ENCODE measurements at regions not wholly inside any gene's neighbourhood (a gene's known extent, or its start where the extent isn't known, plus 50 kb on each side); places are given as distances from the start of the nearest gene placed in this dataset.

DNA sequence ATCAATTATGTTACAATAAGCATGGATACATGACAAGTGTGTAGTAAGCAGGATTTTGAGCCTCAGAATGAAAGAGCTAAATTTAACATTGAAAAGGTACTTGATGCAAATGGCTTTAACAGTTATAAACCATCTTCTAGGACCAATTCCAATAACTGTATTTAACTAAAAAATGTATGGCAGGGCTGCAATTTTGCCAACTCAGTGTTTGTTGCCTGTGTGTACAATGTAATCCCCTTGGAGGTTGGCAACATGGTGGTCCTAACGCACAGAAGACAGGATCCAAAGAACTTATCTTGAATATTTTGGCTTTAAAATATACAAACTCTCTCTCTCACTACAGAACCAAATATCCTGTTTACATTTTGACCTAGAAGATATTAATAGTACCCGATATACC lies 2314.1 kb downstream of the LRRC4C start:
- H3K4me3 ChIP-seq (ENCODE audit: low read depth, low read length) = no peak overlapping the region
- no peaks in the 10 kb centered on the region for H3K36me3 ChIP-seq (ENCODE audit: insufficient read depth, low read length)
- no peaks in the 10 kb centered on the region for H3K79me2 ChIP-seq (ENCODE audit: control insufficient read depth, insufficient read depth, low read length, unreplicated experiment)
- H2AFZ ChIP-seq (ENCODE audit: low read length, unreplicated experiment) = no peak overlapping the region
- H3K27ac ChIP-seq (ENCODE audit: low read depth, low read length) = no peak overlapping the region
- no peaks in the 10 kb centered on the region for H3K27me3 ChIP-seq (ENCODE audit: insufficient read depth, low read length)
- no peaks in the 10 kb centered on the region for H3K4me1 ChIP-seq (ENCODE audit: control insufficient read depth, insufficient read depth, low read length, unreplicated experiment)

DNA sequence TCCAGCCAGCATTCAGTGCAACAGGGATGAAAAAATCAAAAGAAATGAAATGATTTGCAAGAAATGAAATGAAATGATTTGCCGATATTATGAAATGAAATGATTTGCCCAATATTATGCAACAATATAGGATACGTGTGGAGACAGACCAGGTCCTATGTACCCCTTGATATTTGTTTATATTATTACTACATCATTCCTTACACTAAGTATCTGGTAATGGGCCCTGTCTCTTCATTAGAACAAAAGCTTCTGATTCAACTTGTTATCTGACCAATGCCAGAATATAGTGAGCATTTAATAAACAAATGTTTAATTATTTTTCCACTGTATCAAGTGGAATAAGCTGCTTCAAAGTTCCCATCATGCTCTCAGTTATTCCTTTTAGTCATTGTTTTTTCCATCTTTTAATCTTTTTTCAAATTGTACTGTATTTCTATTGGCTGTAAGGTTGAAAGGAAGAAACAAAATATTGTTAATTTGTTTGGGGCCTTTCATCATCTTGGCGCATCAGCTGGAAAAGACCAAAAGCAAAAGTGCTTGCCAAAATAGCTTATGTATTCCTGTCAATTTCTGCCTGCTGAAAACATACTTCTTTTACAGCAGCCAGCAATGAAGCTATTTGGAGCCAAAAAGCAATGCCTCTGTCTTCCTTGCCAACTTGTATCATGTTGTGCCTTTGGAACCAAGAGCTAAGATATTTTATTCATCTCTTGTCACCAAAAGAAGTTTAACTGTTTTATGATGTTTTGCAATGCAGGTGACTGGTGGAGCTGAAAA lies 2314.9 kb downstream of the LRRC4C start:
- Histone ChIP-seq H3K4me1 (ENCODE audit: control insufficient read depth, insufficient read depth, low read length, unreplicated experiment) (no peaks in the 10 kb centered on the region), H3K27me3 (ENCODE audit: insufficient read depth, low read length) (no peaks in the 10 kb centered on the region), H3K27ac (ENCODE audit: low read depth, low read length) (no peak overlapping the region), H2AFZ (ENCODE audit: low read length, unreplicated experiment) (no peak overlapping the region), H3K79me2 (ENCODE audit: control insufficient read depth, insufficient read depth, low read length, unreplicated experiment) (no peaks in the 10 kb centered on the region), H3K4me3 (ENCODE audit: low read depth, low read length) (no peak overlapping the region), H3K36me3 (ENCODE audit: insufficient read depth, low read length) (no peaks in the 10 kb centered on the region)

DNA sequence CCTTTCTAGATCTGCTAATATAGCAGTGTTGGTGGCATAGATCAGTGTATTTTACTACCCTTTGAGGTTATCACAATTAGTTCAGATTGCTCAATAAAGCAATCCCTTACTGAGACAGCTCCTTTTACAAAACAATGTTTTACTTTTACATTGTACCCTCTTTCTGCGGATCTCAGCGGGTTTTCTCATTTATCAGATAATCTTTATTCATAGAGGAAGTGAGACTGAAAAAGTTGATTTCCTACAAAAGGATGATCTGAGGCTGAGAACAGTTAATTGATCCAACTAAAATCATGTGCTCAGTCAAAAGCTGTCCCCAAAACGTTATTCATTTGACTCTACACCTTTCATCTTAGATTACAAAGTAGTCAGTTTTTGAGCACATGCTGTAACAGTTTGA lies 2319.9 kb downstream of the LRRC4C start:
- no peak overlapping the region for H2AFZ ChIP-seq (ENCODE audit: low read length, unreplicated experiment)
- no peak overlapping the region for H3K27ac ChIP-seq (ENCODE audit: low read depth, low read length)
- H3K27me3 ChIP-seq (ENCODE audit: insufficient read depth, low read length) = no peaks in the 10 kb centered on the region
- no peaks in the 10 kb centered on the region for H3K36me3 ChIP-seq (ENCODE audit: insufficient read depth, low read length)
- H3K4me1 ChIP-seq (ENCODE audit: control insufficient read depth, insufficient read depth, low read length, unreplicated experiment) = no peaks in the 10 kb centered on the region
- H3K79me2 ChIP-seq (ENCODE audit: control insufficient read depth, insufficient read depth, low read length, unreplicated experiment) = no peaks in the 10 kb centered on the region
- H3K4me3 ChIP-seq (ENCODE audit: low read depth, low read length) = no peak overlapping the region

DNA sequence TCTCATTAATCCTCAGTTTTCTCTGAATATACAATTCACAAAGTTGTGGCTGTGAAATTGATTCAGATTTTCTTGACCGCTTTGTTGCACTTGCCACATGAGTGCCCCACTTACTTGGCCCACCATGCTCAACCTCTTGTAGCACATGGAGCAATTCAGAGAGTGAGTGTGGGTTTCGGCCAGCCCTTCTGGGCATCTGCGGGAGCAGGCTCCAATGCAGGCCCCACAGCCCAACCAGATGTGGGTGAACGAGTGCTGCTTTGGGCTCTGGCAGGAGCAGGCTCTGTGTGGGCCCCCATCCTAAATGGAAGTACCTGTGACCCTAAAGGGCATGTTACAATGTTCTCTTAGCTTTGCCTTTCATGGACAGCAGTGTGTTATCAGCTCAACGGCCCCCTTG lies 2338.6 kb downstream of the LRRC4C start:
- Histone ChIP-seq H3K27ac (ENCODE audit: low read depth, low read length) (no peak overlapping the region), H3K4me3 (ENCODE audit: low read depth, low read length) (no peak overlapping the region), H3K36me3 (ENCODE audit: insufficient read depth, low read length) (no peaks in the 10 kb centered on the region), H2AFZ (ENCODE audit: low read length, unreplicated experiment) (no peak overlapping the region), H3K79me2 (ENCODE audit: control insufficient read depth, insufficient read depth, low read length, unreplicated experiment) (no peaks in the 10 kb centered on the region), H3K4me1 (ENCODE audit: control insufficient read depth, insufficient read depth, low read length, unreplicated experiment) (no peaks in the 10 kb centered on the region), H3K27me3 (ENCODE audit: insufficient read depth, low read length) (no peaks in the 10 kb centered on the region)

DNA sequence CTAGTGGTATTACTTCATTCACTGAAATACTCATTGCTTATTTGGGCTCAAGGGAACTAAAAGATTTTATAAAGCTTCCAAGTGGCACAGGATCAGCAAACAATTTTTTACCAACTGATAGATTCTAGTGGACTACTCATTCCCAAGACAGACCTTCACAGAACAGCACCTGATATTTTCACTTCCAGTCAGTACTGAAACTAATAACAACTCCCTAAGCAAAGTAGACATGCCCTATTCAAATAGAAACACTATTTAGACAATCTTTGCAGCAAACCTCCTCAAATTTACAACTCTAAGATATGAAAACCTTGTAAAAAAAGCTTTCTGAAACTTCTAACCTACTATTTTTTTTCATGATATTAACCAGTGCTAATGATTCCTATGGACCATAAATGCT lies 2345.8 kb downstream of the LRRC4C start:
- no peak overlapping the region for H3K4me3 ChIP-seq (ENCODE audit: low read depth, low read length)
- no peaks in the 10 kb centered on the region for H3K27me3 ChIP-seq (ENCODE audit: insufficient read depth, low read length)
- no peaks in the 10 kb centered on the region for H3K4me1 ChIP-seq (ENCODE audit: control insufficient read depth, insufficient read depth, low read length, unreplicated experiment)
- H3K27ac ChIP-seq (ENCODE audit: low read depth, low read length) = no peak overlapping the region
- H3K79me2 ChIP-seq (ENCODE audit: control insufficient read depth, insufficient read depth, low read length, unreplicated experiment) = no peaks in the 10 kb centered on the region
- H3K36me3 ChIP-seq (ENCODE audit: insufficient read depth, low read length) = no peaks in the 10 kb centered on the region
- H2AFZ ChIP-seq (ENCODE audit: low read length, unreplicated experiment) = no peak overlapping the region

DNA sequence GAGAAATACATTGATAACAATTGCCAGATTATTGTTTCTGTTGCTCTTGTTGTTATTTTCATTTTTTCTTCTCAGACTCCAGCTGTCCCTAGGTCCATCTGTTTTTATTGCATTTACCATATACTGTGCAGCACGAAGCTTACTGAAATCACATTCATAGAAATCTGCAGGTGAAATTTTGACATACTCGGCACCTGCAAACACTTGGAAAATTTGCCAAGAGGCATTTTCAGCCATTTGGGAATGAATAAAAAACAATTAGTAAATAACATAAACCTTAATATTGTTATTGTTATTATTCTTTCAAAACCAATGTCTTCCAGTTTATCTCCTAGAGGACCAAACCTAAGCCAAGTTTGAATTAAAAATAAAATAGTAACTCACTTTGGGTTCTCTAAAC lies 2357.2 kb downstream of the LRRC4C start:
- Histone ChIP-seq H3K4me3 (ENCODE audit: low read depth, low read length) (no peak overlapping the region), H3K79me2 (ENCODE audit: control insufficient read depth, insufficient read depth, low read length, unreplicated experiment) (no peaks in the 10 kb centered on the region), H2AFZ (ENCODE audit: low read length, unreplicated experiment) (no peak overlapping the region), H3K36me3 (ENCODE audit: insufficient read depth, low read length) (no peaks in the 10 kb centered on the region), H3K4me1 (ENCODE audit: control insufficient read depth, insufficient read depth, low read length, unreplicated experiment) (no peaks in the 10 kb centered on the region), H3K27me3 (ENCODE audit: insufficient read depth, low read length) (no peaks in the 10 kb centered on the region), H3K27ac (ENCODE audit: low read depth, low read length) (no peak overlapping the region)

DNA sequence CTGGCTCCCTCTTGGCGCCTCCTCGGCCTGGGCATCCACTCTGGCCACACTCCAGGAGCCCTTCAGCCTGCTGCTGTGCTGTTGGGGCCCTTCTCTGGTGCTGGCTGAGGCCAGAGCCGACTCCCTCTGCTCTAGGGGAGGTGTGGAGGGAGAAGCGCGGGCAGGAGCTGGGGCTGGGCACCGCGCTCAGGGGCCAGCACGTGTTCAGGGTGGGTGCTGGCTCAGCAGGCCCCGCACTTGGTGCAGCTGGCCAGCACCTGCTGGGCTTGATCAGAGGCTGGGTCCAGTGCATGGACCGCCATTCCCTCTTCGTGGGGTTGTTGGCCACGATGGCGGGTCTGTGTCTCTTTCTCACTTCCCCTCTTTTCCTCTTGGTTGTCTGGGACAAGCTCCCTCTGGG lies 2381.0 kb downstream of the LRRC4C start:
- Histone ChIP-seq H3K27me3 (ENCODE audit: insufficient read depth, low read length) (no peaks in the 10 kb centered on the region), H3K36me3 (ENCODE audit: insufficient read depth, low read length) (no peaks in the 10 kb centered on the region), H2AFZ (ENCODE audit: low read length, unreplicated experiment) (no peak overlapping the region), H3K27ac (ENCODE audit: low read depth, low read length) (no peak overlapping the region), H3K4me1 (ENCODE audit: control insufficient read depth, insufficient read depth, low read length, unreplicated experiment) (no peaks in the 10 kb centered on the region), H3K79me2 (ENCODE audit: control insufficient read depth, insufficient read depth, low read length, unreplicated experiment) (no peaks in the 10 kb centered on the region), H3K4me3 (ENCODE audit: low read depth, low read length) (no peak overlapping the region)

DNA sequence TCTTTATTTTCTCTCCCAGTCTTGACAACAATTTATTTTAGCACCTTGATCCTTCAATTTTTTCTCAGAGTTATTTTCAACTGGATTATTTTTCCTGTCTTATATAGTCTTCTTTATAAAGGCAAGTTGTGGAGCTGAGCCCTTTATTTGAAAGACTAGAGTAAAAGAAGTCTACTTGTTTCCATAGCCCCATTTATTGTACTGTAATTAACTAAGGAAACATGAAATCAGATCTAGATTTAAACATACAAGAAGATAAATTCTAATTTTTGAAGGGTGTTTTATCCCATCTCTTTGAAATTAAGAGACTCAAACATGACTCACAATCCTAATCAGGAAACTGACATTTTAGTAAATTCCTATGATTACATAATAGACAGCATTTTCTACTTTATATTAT lies 2421.8 kb downstream of the LRRC4C start:
- Histone ChIP-seq H3K36me3 (ENCODE audit: insufficient read depth, low read length) (no peaks in the 10 kb centered on the region), H3K27me3 (ENCODE audit: insufficient read depth, low read length) (no peaks in the 10 kb centered on the region), H3K27ac (ENCODE audit: low read depth, low read length) (no peak overlapping the region), H3K79me2 (ENCODE audit: control insufficient read depth, insufficient read depth, low read length, unreplicated experiment) (no peaks in the 10 kb centered on the region), H2AFZ (ENCODE audit: low read length, unreplicated experiment) (no peak overlapping the region), H3K4me1 (ENCODE audit: control insufficient read depth, insufficient read depth, low read length, unreplicated experiment) (no peaks in the 10 kb centered on the region), H3K4me3 (ENCODE audit: low read depth, low read length) (no peak overlapping the region)

DNA sequence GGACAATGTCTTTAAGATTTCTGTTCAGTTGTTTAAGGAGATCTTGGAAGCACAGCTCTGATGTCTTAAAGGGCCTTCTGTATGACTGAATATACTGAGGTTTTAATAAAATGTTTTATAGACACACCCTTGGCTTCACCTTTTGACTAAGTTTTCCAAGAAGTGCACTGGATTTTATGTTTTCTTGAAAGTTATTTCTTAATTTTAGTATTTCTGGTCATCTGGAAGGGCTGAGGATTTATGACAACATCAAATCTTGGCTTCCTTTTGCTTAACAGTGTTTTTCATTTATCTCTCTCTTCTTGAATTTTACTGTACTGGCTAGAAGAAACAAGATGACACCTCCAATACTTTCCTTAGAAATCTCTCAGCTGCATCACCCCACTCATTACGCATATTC lies 2423.4 kb downstream of the LRRC4C start:
- Histone ChIP-seq H3K27ac (ENCODE audit: low read depth, low read length) (no peak overlapping the region), H2AFZ (ENCODE audit: low read length, unreplicated experiment) (no peak overlapping the region), H3K79me2 (ENCODE audit: control insufficient read depth, insufficient read depth, low read length, unreplicated experiment) (no peaks in the 10 kb centered on the region), H3K27me3 (ENCODE audit: insufficient read depth, low read length) (no peaks in the 10 kb centered on the region), H3K4me1 (ENCODE audit: control insufficient read depth, insufficient read depth, low read length, unreplicated experiment) (no peaks in the 10 kb centered on the region), H3K4me3 (ENCODE audit: low read depth, low read length) (no peak overlapping the region), H3K36me3 (ENCODE audit: insufficient read depth, low read length) (no peaks in the 10 kb centered on the region)

DNA sequence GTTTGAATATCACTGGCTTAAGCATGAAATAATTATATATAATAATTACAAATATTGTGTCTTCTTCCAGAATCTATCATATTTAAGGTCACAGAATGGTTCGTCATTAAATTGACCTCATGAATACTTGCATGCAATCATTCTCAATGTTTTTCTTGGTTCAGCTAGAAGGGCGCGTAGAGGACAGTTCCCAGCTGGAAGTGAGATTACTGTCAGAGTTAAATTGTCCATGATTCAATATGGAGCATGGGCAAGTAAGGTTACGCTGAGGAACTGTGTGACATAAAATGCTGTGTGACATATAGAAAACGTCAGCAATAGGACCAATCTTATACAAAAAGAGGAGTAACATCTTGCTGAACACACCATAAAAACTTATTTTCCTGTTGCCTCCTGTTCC lies 2423.5 kb upstream of the RAG2 start:
- no peak overlapping the region for H3K4me3 ChIP-seq (ENCODE audit: low read depth, low read length)
- no peaks in the 10 kb centered on the region for H3K27me3 ChIP-seq (ENCODE audit: insufficient read depth, low read length)
- no peaks in the 10 kb centered on the region for H3K36me3 ChIP-seq (ENCODE audit: insufficient read depth, low read length)
- no peak overlapping the region for H3K27ac ChIP-seq (ENCODE audit: low read depth, low read length)
- no peak overlapping the region for H2AFZ ChIP-seq (ENCODE audit: low read length, unreplicated experiment)
- H3K79me2 ChIP-seq (ENCODE audit: control insufficient read depth, insufficient read depth, low read length, unreplicated experiment) = no peaks in the 10 kb centered on the region
- no peaks in the 10 kb centered on the region for H3K4me1 ChIP-seq (ENCODE audit: control insufficient read depth, insufficient read depth, low read length, unreplicated experiment)

DNA sequence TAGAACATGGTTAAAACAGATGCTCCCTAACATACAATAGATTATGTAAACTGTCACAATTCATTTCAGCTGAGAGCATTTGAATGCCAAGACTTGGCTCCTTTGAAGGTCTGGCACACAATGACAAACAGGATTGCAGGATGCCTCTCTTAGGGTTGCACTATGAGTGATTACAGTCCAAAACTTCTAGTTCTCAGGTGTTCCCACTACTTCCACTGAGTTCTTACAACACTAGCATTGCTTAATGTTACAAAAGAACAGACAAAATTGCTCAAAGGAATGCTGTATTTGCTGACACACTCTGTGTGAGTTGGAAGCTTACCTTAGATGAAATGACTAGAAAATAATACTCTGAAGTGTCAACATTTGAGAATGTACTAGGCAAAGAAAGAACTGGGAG lies 2413.8 kb upstream of the RAG2 start:
- H3K36me3 ChIP-seq (ENCODE audit: insufficient read depth, low read length) = no peaks in the 10 kb centered on the region
- no peak overlapping the region for H2AFZ ChIP-seq (ENCODE audit: low read length, unreplicated experiment)
- no peaks in the 10 kb centered on the region for H3K27me3 ChIP-seq (ENCODE audit: insufficient read depth, low read length)
- H3K27ac ChIP-seq (ENCODE audit: low read depth, low read length) = no peak overlapping the region
- no peak overlapping the region for H3K4me3 ChIP-seq (ENCODE audit: low read depth, low read length)
- H3K79me2 ChIP-seq (ENCODE audit: control insufficient read depth, insufficient read depth, low read length, unreplicated experiment) = no peaks in the 10 kb centered on the region
- no peaks in the 10 kb centered on the region for H3K4me1 ChIP-seq (ENCODE audit: control insufficient read depth, insufficient read depth, low read length, unreplicated experiment)
